GM10266 (cell line): ENCODE measurements at regions not wholly inside any gene's neighbourhood (a gene's known extent, or its start where the extent isn't known, plus 50 kb on each side); places are given as distances from the start of the nearest gene placed in this dataset.

Experiments
- DNase-seq: peaks from one replicate; pipeline ENCODE4 v3.0.0; 2012; ENCODE audit errors: extremely low spot score
- TF ChIP-seq, protein P1 (sequence below): IDR thresholded peaks from 2 replicates; pipeline ENCODE4 v1.5.1; 2012; ENCODE audit warnings: mild to moderate bottlenecking, low read depth; ENCODE audit not compliant: control insufficient read depth, insufficient read depth; ENCODE audit errors: missing control alignments

DNA sequence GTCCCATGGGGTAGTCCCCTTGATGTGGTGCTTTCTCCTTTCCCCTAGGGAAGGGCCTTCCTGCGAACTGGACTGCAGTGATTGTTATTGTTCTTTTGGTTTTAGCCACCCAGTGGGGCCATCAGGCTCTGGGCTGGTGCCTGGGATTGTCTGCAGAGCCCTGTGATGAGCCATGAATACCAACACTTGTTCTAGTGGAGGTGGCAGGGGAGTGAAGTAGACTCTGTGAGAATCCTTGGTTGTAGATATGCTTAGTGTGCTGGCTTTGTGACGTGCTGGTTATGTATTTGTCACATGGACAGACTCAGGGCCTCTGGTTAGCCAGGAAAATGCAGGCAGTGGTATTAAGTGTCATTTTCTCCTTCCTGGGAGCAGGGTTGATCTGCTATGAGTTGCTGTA is 51.8 kb upstream of the NDUFB4 start:
- DNase-seq = no peak
- TF ChIP-seq, protein P1, sequence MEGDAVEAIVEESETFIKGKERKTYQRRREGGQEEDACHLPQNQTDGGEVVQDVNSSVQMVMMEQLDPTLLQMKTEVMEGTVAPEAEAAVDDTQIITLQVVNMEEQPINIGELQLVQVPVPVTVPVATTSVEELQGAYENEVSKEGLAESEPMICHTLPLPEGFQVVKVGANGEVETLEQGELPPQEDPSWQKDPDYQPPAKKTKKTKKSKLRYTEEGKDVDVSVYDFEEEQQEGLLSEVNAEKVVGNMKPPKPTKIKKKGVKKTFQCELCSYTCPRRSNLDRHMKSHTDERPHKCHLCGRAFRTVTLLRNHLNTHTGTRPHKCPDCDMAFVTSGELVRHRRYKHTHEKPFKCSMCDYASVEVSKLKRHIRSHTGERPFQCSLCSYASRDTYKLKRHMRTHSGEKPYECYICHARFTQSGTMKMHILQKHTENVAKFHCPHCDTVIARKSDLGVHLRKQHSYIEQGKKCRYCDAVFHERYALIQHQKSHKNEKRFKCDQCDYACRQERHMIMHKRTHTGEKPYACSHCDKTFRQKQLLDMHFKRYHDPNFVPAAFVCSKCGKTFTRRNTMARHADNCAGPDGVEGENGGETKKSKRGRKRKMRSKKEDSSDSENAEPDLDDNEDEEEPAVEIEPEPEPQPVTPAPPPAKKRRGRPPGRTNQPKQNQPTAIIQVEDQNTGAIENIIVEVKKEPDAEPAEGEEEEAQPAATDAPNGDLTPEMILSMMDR = no peak

- no peak for DNase-seq
These were observed 59.5 kb upstream of the NDUFB4 start for GRCh38 chr3:120536642-120537041.

DNA sequence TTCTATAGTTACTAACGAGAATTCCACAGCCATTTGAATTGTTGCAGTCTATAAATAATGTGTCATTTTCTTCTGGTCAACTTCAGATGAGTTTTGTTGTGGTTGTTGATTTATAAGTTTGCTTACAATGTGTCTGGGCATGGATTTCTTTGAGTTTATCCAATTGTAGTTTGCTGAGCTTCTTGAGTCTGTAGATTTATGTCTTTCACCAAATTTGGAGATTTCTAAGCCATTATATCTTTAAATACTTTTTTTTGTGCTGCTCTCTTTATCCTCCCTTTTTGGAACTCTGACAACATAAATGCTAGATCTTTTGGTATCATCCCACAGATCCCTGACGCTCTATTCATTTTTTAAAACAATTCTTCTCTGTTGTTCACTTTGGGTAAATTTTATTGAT is 63.2 kb upstream of the NDUFB4 start:
- TF ChIP-seq, protein P1 = no peak

More at GRCh38 chr3:120536642-120537041, 59.5 kb upstream of the NDUFB4 start:
- TF ChIP-seq, protein P1 = no peak

GRCh38 chr3:120528163-120528562 is 68.0 kb upstream of the NDUFB4 start:
- TF ChIP-seq, protein P1 = no peak
- no peak for DNase-seq

More for the DNA sequence above, 63.2 kb upstream of the NDUFB4 start:
- no peak for DNase-seq

DNA sequence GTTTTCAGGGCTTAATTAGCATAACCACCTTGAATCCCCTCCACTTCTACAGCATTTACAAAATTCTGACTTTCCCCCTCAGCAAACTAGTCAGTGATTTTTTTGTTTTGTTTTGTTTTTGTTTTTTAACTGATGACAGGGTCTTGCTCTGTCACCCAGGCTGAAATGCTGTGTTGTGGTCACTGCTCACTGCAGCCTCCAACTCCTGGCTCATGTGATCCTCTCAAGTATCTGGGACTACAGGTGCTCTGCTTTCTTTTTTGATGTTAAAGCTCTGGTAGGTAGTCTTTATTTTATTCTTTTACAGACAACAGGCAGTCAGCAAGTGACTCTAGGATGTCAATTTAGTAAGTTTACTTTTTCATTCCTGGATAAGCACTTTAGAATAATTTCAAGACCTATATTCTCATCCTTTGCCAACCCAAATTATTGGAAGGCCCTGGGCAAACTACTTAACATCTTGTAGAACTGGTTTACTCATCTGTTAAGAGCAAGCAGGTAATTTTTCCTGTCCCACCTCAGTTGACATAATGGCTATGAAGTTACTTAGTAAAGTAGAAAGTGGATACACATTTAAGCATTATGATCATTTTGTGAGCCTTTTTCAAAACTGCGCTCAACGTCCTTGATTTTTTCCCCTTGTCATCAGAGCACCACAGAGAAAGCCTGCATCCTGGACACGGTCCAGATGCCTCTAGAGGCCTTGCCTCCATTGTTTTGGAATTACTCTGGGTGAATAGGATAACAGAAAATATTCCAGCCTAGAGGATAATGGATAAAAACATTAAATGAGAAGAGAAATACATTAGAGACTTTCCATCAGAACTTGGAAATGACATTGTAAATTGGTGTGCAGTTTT is 69.9 kb upstream of the NDUFB4 start:
- no peak for DNase-seq
- TF ChIP-seq, protein P1 = no peak

GRCh38 chr3:120524171-120524923 is 71.8 kb upstream of the NDUFB4 start:
- DNase-seq = no peak
- TF ChIP-seq, protein P1 = no peak
